Subcutaneous abdominal adipose tissue (tissue), 5 donors: ENCODE measurements at regions not wholly inside any gene's neighbourhood (a gene's known extent, or its start where the extent isn't known, plus 50 kb on each side); places are given as distances from the start of the nearest gene placed in this dataset.
"Not testable (repeated sequence)": the region's sequence is repeated elsewhere in the genome, so short reads cannot be mapped to it uniquely, and the experiment has no call there.

Experiments used
- H3K27ac ChIP-seq: one replicate; pipeline ENCODE4 v1.7.0; 2013; ENCODE audit warnings: low read depth, mild to moderate bottlenecking, inconsistent platforms, low read length, moderate library complexity
- H3K27me3 ChIP-seq, 5 donors: one replicate each; pipeline ENCODE4 v1.7.0; 2013; ENCODE audit warnings: low read length in 5 of 5, inconsistent platforms in 1 of 5; ENCODE audit not compliant: control insufficient read depth in 5 of 5, insufficient read depth in 4 of 5
- H3K36me3 ChIP-seq, 5 donors: one replicate each; pipeline ENCODE4 v1.7.0; 2013; ENCODE audit warnings: low read length in 5 of 5; ENCODE audit not compliant: control insufficient read depth in 5 of 5, insufficient read depth in 5 of 5
- H3K4me1 ChIP-seq, 5 donors: one replicate each; pipeline ENCODE4 v1.7.0; 2013; ENCODE audit warnings: low read length in 5 of 5, mild to moderate bottlenecking in 3 of 5, moderate library complexity in 1 of 5; ENCODE audit not compliant: control insufficient read depth in 5 of 5, insufficient read depth in 5 of 5
- H3K4me3 ChIP-seq, 5 donors: one replicate each; pipeline ENCODE4 v1.7.0; 2013; ENCODE audit warnings: low read length in 5 of 5, low read depth in 1 of 5
- H3K9ac ChIP-seq, 5 donors: one replicate each; pipeline ENCODE4 v1.7.0; 2013; ENCODE audit warnings: low read length in 5 of 5, mild to moderate bottlenecking in 4 of 5, moderate library complexity in 3 of 5
- H3K9me3 ChIP-seq, 5 donors: one replicate each; pipeline ENCODE4 v1.7.0; 2013; ENCODE audit warnings: low read length in 5 of 5; ENCODE audit not compliant: control insufficient read depth in 5 of 5
- donor health status: healthy.
- donor health status: healthy.
- donor health status: healthy.
- donor health status: healthy.
- donor health status: healthy.

- no peak overlapping the region for H3K9ac ChIP-seq
- no peak overlapping the region for H3K4me3 ChIP-seq
- H3K9me3 ChIP-seq: no peaks in the 10 kb centered on the region
- peaks cover 0 to 25% (median 13%) of the 10 kb centered on the region in 5 donors for H3K4me1 ChIP-seq
- H3K27ac ChIP-seq: peak overlapping the region; percentile 19
- H3K36me3 ChIP-seq: no peaks in the 10 kb centered on the region
- no peaks in the 10 kb centered on the region for H3K27me3 ChIP-seq
Observed at GRCh38 chr6:14517516-14518105, 400.0 kb downstream of the CD83 start.

DNA sequence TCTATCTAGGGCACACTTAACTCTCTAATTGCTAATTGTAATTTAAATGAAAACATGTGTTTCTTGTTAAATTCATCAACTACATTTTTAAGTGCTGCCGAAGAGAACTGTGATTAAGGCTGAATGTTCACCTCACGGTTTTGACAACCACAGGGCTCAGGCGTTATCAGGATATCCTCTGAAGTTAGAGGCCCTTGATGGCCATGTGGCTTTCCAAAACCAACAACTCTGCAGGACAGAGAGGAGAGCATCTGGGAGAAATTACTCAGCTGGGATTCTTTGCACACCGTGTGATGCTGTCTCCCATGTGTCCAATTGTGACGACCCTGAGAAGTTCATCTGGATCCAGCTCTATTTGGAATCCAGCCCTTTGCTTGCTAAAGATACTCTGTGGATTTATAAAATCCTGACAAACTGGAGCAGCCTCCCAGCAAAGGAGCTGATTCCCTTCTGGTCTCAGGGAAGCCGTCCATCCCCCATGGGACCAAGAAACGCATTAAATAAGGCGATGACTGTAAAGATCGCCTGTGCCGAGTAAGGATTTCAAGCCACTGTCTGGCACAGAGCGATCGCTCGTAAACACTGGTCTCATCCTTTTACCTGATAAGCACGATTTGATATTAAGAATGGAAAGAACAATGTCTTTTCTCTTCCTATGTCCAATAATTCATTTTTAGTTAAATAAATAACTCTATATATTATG, 401.1 kb downstream of the CD83 start:
- no peak overlapping the region for H3K4me3 ChIP-seq
- H3K27ac ChIP-seq: peak overlapping the region; percentile 19
- peaks cover 0 to 25% (median 13%) of the 10 kb centered on the region in 5 donors for H3K4me1 ChIP-seq
- H3K36me3 ChIP-seq: no peaks in the 10 kb centered on the region
- H3K9me3 ChIP-seq: no peaks in the 10 kb centered on the region
- no peaks in the 10 kb centered on the region for H3K27me3 ChIP-seq
- H3K9ac ChIP-seq: no peak overlapping the region

- no peaks in the 10 kb centered on the region for H3K9me3 ChIP-seq
- H3K9ac ChIP-seq: no peak overlapping the region
- H3K27ac ChIP-seq: no peak overlapping the region
- H3K27me3 ChIP-seq: no peaks in the 10 kb centered on the region
- H3K36me3 ChIP-seq: no peaks in the 10 kb centered on the region
- H3K4me1 ChIP-seq: peaks cover 2 to 33% (median 24%) of the 10 kb centered on the region in 5 donors
- no peak overlapping the region for H3K4me3 ChIP-seq
Observed at GRCh38 chr6:14520029-14520428, 402.5 kb downstream of the CD83 start.

DNA sequence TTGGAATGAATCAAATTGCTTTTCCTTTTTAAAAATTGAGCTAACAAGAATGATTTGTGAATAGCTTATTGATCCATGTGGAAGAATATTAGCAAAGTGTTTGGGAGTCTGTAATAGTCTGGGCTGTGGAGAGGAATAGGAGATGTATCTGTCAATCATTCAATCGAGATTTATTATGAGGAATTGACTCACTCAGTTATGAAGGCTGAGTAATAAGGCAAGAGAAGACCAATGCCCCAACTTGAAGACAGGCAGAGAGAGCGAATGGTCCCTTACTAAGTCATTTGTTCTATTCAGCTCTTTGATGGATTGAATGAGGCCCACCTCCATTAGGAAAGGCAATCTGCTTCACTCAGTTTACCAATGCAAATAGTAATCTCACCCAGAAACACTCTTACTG, 403.0 kb downstream of the CD83 start:
- Histone ChIP-seq H3K4me3 (no peak overlapping the region), H3K36me3 (no peaks in the 10 kb centered on the region), H3K4me1 (peaks cover 2 to 35% (median 28%) of the 10 kb centered on the region in 5 donors), H3K9ac (no peak overlapping the region), H3K27ac (no peak overlapping the region), H3K9me3 (no peaks in the 10 kb centered on the region), H3K27me3 (no peaks in the 10 kb centered on the region)

GRCh38 chr6:14521141-14521540, 403.6 kb downstream of the CD83 start:
- Histone ChIP-seq H3K9me3 (no peaks in the 10 kb centered on the region), H3K4me1 (peaks cover 2 to 35% (median 28%) of the 10 kb centered on the region in 5 donors), H3K27ac (no peak overlapping the region), H3K27me3 (no peaks in the 10 kb centered on the region), H3K36me3 (no peaks in the 10 kb centered on the region), H3K4me3 (no peak overlapping the region), H3K9ac (no peak overlapping the region)

DNA sequence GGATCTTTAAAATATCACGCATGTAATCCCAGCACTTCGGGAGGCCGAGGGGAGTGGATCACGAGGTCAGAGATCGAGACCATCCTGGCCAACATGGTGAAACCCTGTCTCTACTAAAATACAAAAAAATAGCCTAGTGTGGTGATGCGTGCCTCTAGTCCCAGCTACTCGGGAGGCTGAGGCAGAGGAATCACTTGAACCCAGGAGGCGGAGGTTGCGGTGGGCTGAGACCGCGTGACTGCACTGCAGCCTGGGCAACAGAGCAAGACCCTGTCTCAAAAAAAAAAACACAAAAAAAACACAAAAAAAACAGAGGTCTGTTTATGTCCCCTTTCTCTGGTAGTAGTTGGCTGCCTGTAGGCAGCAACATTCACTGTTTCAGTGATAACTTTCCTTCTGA, 404.3 kb downstream of the CD83 start:
- H3K9me3 ChIP-seq, H3K27me3 ChIP-seq, H3K27ac ChIP-seq, H3K36me3 ChIP-seq, H3K9ac ChIP-seq, H3K4me3 ChIP-seq: not testable (repeated sequence)
- H3K4me1 ChIP-seq: peaks cover 2 to 31% (median 24%) of the 10 kb centered on the region in 5 donors

- Histone ChIP-seq H3K36me3 (no peaks in the 10 kb centered on the region), H3K27me3 (no peaks in the 10 kb centered on the region), H3K9ac (no peak overlapping the region), H3K4me3 (no peak overlapping the region), H3K9me3 (peaks cover 0 to 2% (median 0%) of the 10 kb centered on the region in 5 donors), H3K4me1 (peaks cover 2 to 14% (median 7%) of the 10 kb centered on the region in 5 donors), H3K27ac (peak overlapping the region; percentile 35)
Observed at GRCh38 chr6:14524319-14524718, 406.7 kb downstream of the CD83 start.

- H3K9ac ChIP-seq: no peak overlapping the region
- no peaks in the 10 kb centered on the region for H3K36me3 ChIP-seq
- H3K4me1 ChIP-seq: peaks cover 0 to 3% (median 0%) of the 10 kb centered on the region in 5 donors
- H3K4me3 ChIP-seq: no peak overlapping the region
- H3K9me3 ChIP-seq: peaks cover 0 to 2% (median 0%) of the 10 kb centered on the region in 5 donors
- H3K27me3 ChIP-seq: no peaks in the 10 kb centered on the region
- H3K27ac ChIP-seq: no peak overlapping the region
Observed at GRCh38 chr6:14530385-14530784, 412.8 kb downstream of the CD83 start.

DNA sequence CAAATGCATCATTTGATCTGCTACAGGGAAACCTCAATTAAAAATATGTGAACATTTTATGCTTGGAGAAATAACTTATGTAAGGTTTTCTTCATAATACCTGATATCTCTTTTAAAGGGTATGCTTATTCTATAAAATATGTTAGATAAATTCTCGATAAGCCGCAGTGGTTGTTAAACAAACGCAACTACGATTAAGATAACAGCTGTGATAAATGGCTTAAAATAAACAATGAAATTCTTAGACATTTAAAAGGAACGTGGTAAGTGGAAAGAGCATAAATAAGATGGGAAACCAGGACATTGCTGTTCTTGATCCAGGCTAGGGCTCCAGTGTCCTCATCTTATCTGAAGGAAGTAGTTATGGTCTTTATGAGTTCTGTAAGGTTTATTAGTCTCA, 415.9 kb downstream of the CD83 start:
- H3K9me3 ChIP-seq: no peaks in the 10 kb centered on the region
- H3K27ac ChIP-seq: no peak overlapping the region
- no peaks in the 10 kb centered on the region for H3K27me3 ChIP-seq
- no peak overlapping the region for H3K4me3 ChIP-seq
- H3K4me1 ChIP-seq: peaks cover 0 to 3% (median 0%) of the 10 kb centered on the region in 5 donors
- no peak overlapping the region for H3K9ac ChIP-seq
- no peaks in the 10 kb centered on the region for H3K36me3 ChIP-seq

- Histone ChIP-seq H3K27me3 (no peaks in the 10 kb centered on the region), H3K9me3 (no peaks in the 10 kb centered on the region), H3K9ac (no peak overlapping the region), H3K27ac (no peak overlapping the region), H3K4me3 (no peak overlapping the region), H3K4me1 (peaks cover 0 to 3% (median 0%) of the 10 kb centered on the region in 5 donors), H3K36me3 (no peaks in the 10 kb centered on the region)
Observed at GRCh38 chr6:14537030-14537429, 419.5 kb downstream of the CD83 start.
